Hepatocyte (in vitro differentiated cells): ENCODE measurements at regions not wholly inside any gene's neighbourhood (a gene's known extent, or its start where the extent isn't known, plus 50 kb on each side); places are given as distances from the start of the nearest gene placed in this dataset.

Source experiments
- CTCF ChIP-seq: fragments of 200-600 bp; sonication (generic); IDR thresholded peaks from 2 replicates; pipeline ENCODE4 v1.5.1; 2016; ENCODE audit warnings: antibody characterized with exemption, mild to moderate bottlenecking; ENCODE audit not compliant: poor library complexity
- EZH2 ChIP-seq: fragments of 200-600 bp; sonication (generic); IDR thresholded peaks from 2 replicates; pipeline ENCODE4 v1.6.1; 2016; ENCODE audit warnings: antibody characterized with exemption, mild to moderate bottlenecking, borderline replicate concordance
- EZH2phosphoT487 ChIP-seq: fragments of 200-600 bp; sonication (generic); IDR thresholded peaks from one replicate; pipeline ENCODE4 v1.6.1; 2018; ENCODE audit warnings: antibody characterized with exemption, mild to moderate bottlenecking, low read depth, moderate library complexity; ENCODE audit not compliant: unreplicated experiment, severe bottlenecking

GRCh38 chr4:11264346-11264745 is 164.3 kb downstream of the HS3ST1 start:
- no peak for TF ChIP-seq CTCF
- TF ChIP-seq EZH2: no peak
- no peak for TF ChIP-seq EZH2phosphoT487
